ENCODE measurements at regions not wholly inside any gene's neighbourhood (a gene's known extent, or its start where the extent isn't known, plus 50 kb on each side); places are given as distances from the start of the nearest gene placed in this dataset.

DNA sequence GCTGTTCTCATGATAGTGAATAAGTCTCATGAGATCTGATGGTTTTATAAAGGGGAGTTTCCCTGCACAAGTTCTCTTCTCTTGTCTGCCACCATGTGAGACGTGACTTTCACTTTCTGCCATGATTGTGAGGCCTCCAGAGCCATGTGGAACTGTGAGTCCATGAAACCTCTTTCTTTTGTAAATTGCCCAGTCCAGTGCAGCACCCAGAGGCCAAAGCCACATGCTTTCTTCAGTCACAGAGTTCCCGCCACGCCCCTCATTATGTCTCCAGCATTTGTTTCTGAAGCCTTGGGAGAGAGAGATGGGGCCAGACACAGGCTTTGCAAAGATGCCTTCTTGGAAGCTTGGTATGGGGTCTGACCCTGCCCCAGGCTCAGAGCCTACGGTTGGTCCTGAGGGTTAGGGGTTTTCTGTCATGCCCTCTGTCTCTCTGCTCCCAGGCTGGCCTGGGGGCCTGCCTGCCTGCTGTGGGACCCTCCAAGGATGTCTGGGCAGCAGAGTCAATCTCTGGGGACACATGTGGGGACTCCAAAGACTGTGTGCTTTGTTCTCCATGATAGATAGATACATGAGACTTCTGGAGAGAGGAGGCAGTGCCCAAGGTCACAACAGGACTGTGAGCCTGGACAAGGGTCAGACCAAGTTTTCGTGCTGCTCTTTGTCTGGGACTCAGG is 114.1 kb upstream of the PRMT8 start:
- no peak for DNase-seq
- H3K79me1 ChIP-seq (ENCODE audit: low read depth in 1 of 2, low read length in 2 of 2), result no peaks in the 10 kb centered on the region
- no peak overlapping the region for H4K91ac ChIP-seq (ENCODE audit: insufficient read depth, low read depth, low read length)
- peak overlapping the region; percentile 28 for H2AFZ ChIP-seq (replicated peaks; ENCODE audit: low read length, poor library complexity)
- WGBS, 2 experiments (ENCODE audit: extremely low coverage in 2 of 2, insufficient read length in 1 of 2), result 44% methylated on average over 3 of the region's 5 CpGs; no CpG with 5 or more reads in 1 of the 2 experiments
- in situ Hi-C loops (cut with MboI; ENCODE audit: low sequenced_read_pairs) (no loop called here), intact Hi-C loops (cut with micrococcal nuclease) (no loop called here), dilution Hi-C loops (cut with HindIII; ENCODE audit: low sequenced_read_pairs, unreplicated experiment) (no loop called here)
- H3K4me1 ChIP-seq (ENCODE audit: control insufficient read depth, insufficient read depth, low read length), result no peaks in the 10 kb centered on the region
- no peak for TF ChIP-seq POLR2A (IDR thresholded peaks at IDR 0.05; ENCODE audit: low read depth, low read length)
- no peak for TF ChIP-seq RCOR1 (IDR thresholded peaks at IDR 0.05; ENCODE audit: insufficient replicate concordance, low read length)
- no peak for TF ChIP-seq CHD1 (IDR thresholded peaks at IDR 0.05; ENCODE audit: low read depth, low read length)
- TF ChIP-seq RFX5 (IDR thresholded peaks at IDR 0.05; ENCODE audit: low read depth, low read length), result no peak
- TF ChIP-seq, protein P1, sequence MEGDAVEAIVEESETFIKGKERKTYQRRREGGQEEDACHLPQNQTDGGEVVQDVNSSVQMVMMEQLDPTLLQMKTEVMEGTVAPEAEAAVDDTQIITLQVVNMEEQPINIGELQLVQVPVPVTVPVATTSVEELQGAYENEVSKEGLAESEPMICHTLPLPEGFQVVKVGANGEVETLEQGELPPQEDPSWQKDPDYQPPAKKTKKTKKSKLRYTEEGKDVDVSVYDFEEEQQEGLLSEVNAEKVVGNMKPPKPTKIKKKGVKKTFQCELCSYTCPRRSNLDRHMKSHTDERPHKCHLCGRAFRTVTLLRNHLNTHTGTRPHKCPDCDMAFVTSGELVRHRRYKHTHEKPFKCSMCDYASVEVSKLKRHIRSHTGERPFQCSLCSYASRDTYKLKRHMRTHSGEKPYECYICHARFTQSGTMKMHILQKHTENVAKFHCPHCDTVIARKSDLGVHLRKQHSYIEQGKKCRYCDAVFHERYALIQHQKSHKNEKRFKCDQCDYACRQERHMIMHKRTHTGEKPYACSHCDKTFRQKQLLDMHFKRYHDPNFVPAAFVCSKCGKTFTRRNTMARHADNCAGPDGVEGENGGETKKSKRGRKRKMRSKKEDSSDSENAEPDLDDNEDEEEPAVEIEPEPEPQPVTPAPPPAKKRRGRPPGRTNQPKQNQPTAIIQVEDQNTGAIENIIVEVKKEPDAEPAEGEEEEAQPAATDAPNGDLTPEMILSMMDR (conservative IDR thresholded peaks at IDR 0.05; ENCODE audit: low read depth, low read length), result no peak
- no peak for TF ChIP-seq MAFK (IDR thresholded peaks at IDR 0.05; ENCODE audit: low read depth, low read length)
- TF ChIP-seq, protein P2, sequence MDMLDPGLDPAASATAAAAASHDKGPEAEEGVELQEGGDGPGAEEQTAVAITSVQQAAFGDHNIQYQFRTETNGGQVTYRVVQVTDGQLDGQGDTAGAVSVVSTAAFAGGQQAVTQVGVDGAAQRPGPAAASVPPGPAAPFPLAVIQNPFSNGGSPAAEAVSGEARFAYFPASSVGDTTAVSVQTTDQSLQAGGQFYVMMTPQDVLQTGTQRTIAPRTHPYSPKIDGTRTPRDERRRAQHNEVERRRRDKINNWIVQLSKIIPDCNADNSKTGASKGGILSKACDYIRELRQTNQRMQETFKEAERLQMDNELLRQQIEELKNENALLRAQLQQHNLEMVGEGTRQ (IDR thresholded peaks at IDR 0.05; ENCODE audit: low read depth, low read length), result no peak
- no peak for TF ChIP-seq MAZ (IDR thresholded peaks at IDR 0.05; ENCODE audit: borderline replicate concordance, low read depth, low read length)
- TF ChIP-seq, protein P3, sequence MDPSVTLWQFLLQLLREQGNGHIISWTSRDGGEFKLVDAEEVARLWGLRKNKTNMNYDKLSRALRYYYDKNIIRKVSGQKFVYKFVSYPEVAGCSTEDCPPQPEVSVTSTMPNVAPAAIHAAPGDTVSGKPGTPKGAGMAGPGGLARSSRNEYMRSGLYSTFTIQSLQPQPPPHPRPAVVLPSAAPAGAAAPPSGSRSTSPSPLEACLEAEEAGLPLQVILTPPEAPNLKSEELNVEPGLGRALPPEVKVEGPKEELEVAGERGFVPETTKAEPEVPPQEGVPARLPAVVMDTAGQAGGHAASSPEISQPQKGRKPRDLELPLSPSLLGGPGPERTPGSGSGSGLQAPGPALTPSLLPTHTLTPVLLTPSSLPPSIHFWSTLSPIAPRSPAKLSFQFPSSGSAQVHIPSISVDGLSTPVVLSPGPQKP (IDR thresholded peaks at IDR 0.05; ENCODE audit: borderline replicate concordance, low read depth, low read length), result no peak
- no peak for TF ChIP-seq BHLHE40 (IDR thresholded peaks at IDR 0.05; ENCODE audit: low read depth, low read length)
- no peak for TF ChIP-seq MXI1 (IDR thresholded peaks at IDR 0.05; ENCODE audit: borderline replicate concordance, low read depth, low read length)
- no peak for TF ChIP-seq CEBPB (IDR thresholded peaks at IDR 0.05; ENCODE audit: low read depth, low read length)
- TF ChIP-seq FOS (IDR thresholded peaks at IDR 0.05; ENCODE audit: low read depth, low read length), result no peak
- no peak for TF ChIP-seq SMC3 (IDR thresholded peaks at IDR 0.05; ENCODE audit: low read depth, low read length)
- no peak for TF ChIP-seq NFE2L2 (IDR thresholded peaks at IDR 0.05; ENCODE audit: low read depth, low read length)
- TF ChIP-seq RAD21 (IDR thresholded peaks at IDR 0.05; ENCODE audit: low read length), result no peak
- no peak overlapping the region for H3K14ac ChIP-seq (replicated peaks; ENCODE audit: low read depth, low read length)
- H2BK15ac ChIP-seq (ENCODE audit: low read depth, low read length), result no peak overlapping the region
- H2AK9ac ChIP-seq (replicated peaks; ENCODE audit: low read depth, low read length, poor library complexity), result no peak overlapping the region
- no peak overlapping the region for H2AK5ac ChIP-seq (ENCODE audit: low read depth, low read length)
- no peak overlapping the region for H3K4me3 ChIP-seq (ENCODE audit: insufficient read depth, low read depth, low read length)
- no peak overlapping the region for H3K23ac ChIP-seq (ENCODE audit: low read depth, low read length)
- H3K27ac ChIP-seq (ENCODE audit: insufficient read depth, low read length), result no peak overlapping the region
- ChIA-PET POLR2A (ENCODE audit: unreplicated experiment) (no interaction called here), CTCF (no interaction called here)
- H4K20me1 ChIP-seq (ENCODE audit: insufficient read depth, low read length), result no peaks in the 10 kb centered on the region
- no peak overlapping the region for H3K9ac ChIP-seq (ENCODE audit: low read depth, low read length)
- no TSS peak for BruUV-seq (replicated peaks)
- H3K27me3 ChIP-seq (ENCODE audit: control insufficient read depth, insufficient read depth, low read length), result peaks cover 2% of the 10 kb centered on the region
- H3K36me3 ChIP-seq (ENCODE audit: control insufficient read depth, insufficient read depth, low read length), result no peaks in the 10 kb centered on the region
- H2BK20ac ChIP-seq (ENCODE audit: low read depth, low read length), result no peak overlapping the region
- no peak overlapping the region for H3K18ac ChIP-seq (ENCODE audit: low read depth, low read length)
- no peak overlapping the region for H3K56ac ChIP-seq (ENCODE audit: extremely low read depth, insufficient read depth, low read length)
- no peaks in the 10 kb centered on the region for H3K9me3 ChIP-seq (ENCODE audit: control insufficient read depth, insufficient read depth, low read length)
- no peak overlapping the region for H4K8ac ChIP-seq (ENCODE audit: low read depth in 2 of 2, low read length in 2 of 2)
- no peak overlapping the region for H3K4me2 ChIP-seq (ENCODE audit: low read depth, low read length)
- H3K4ac ChIP-seq (ENCODE audit: low read depth, low read length), result no peak overlapping the region
- no peak overlapping the region for H2BK120ac ChIP-seq (ENCODE audit: low read depth, low read length)
- no peak for ATAC-seq (ENCODE audit: low read depth)
- H2BK5ac ChIP-seq (ENCODE audit: low read depth, low read length, poor library complexity, severe bottlenecking), result no peak overlapping the region
- H3K9me1 ChIP-seq (ENCODE audit: insufficient read depth, low read length), result no peaks in the 10 kb centered on the region
- H4K5ac ChIP-seq (ENCODE audit: low read depth, low read length), result no peak overlapping the region

All from IMR-90 (cell line).